Transverse colon (tissue), 4 donors: ENCODE measurements at regions not wholly inside any gene's neighbourhood (a gene's known extent, or its start where the extent isn't known, plus 50 kb on each side); places are given as distances from the start of the nearest gene placed in this dataset.

ENCODE experiments used
- DNase-seq: peaks from one replicate; pipeline ENCODE4 v3.0.0-alpha.2; 2019
- H3K27ac ChIP-seq, 4 donors: fragments of 200-600 bp; sonication (generic); 2 replicates each; pipeline ENCODE4 v1.5.1; 2016 to 2018; ENCODE audit warnings: inconsistent platforms in 4 of 4
- H3K27me3 ChIP-seq: fragments of 200-600 bp; sonication (generic); 2 replicates; pipeline ENCODE4 v1.5.1; 2017; ENCODE audit warnings: inconsistent platforms
- H3K36me3 ChIP-seq, 4 donors: fragments of 200-600 bp; sonication (generic); 2 replicates each; pipeline ENCODE4 v1.5.1; 2017 to 2019; ENCODE audit warnings: inconsistent platforms in 4 of 4
- H3K4me1 ChIP-seq, 4 donors: fragments of 200-600 bp; sonication (generic); 2 replicates each; pipeline ENCODE4 v1.5.1; 2017 to 2020; ENCODE audit warnings: inconsistent platforms in 4 of 4
- H3K4me3 ChIP-seq, 4 donors: fragments of 200-600 bp; sonication (generic); 1 replicate in 1 of 4; 2 replicates in 3 of 4; pipeline versions ENCODE4 v1.5.1 to v1.6.1; 2017 to 2019; ENCODE audit warnings: inconsistent platforms in 4 of 4
- H3K9me3 ChIP-seq, 2 donors: fragments of 200-600 bp; sonication (generic); 2 replicates each; pipeline ENCODE4 v1.5.1; 2017 to 2019; ENCODE audit warnings: inconsistent platforms in 2 of 2
- CTCF ChIP-seq, 5 experiments: fragments of 200-600 bp in 3 of 5; fragments of 450-650 bp in 2 of 5; sonication (generic) in 3 of 5; IDR thresholded peaks; 1 replicate in 2 of 5; 2 replicates in 3 of 5; pipeline ENCODE4 v1.5.1; 2016 to 2017; ENCODE audit warnings: antibody characterized with exemption in 5 of 5, inconsistent platforms in 3 of 5, mild to moderate bottlenecking in 2 of 5, moderate library complexity in 1 of 5
- EP300 ChIP-seq: sonication (generic); formaldehyde crosslinking; IDR thresholded peaks from one replicate; pipeline ENCODE4 v1.6.1; 2017; ENCODE audit warnings: antibody characterized with exemption, low read depth
- POLR2A ChIP-seq: fragments of 450-650 bp; IDR thresholded peaks from one replicate; pipeline ENCODE4 v1.6.1; 2016; ENCODE audit warnings: antibody characterized with exemption, mild to moderate bottlenecking, moderate library complexity
- POLR2AphosphoS5 ChIP-seq, 3 donors: sonication (generic); formaldehyde crosslinking; IDR thresholded peaks; one replicate each; pipeline ENCODE4 v1.6.1; 2016; ENCODE audit warnings: antibody characterized with exemption in 3 of 3
- WGBS, 2 donors: methylation state at CpG; one replicate each; pipeline ENCODE4 v1.1.5; 2018; ENCODE audit warnings: low coverage in 1 of 2; 5-methylcytosine and 5-hydroxymethylcytosine counted together
- in situ Hi-C, 4 donors: fragments of 200-750 bp; cut with MboI; loops; one replicate each; pipeline versions ENCODE4 v1.15.0 to v1.15.1; 2017; ENCODE audit warnings: low sequenced_read_pairs in 3 of 4, low pct_ligation_motif_present in 1 of 4, low pct_unique_long_range_greater_than_20kb in 1 of 4
- intact Hi-C: fragments of 100-400 bp; cut with DNase I; formaldehyde crosslinking; loops from one replicate; pipeline ENCODE4 v1.15.1; 2023; ENCODE audit warnings: low total_unique reads

GRCh38 chr12:28063355-28063880 lies 90.9 kb upstream of the PTHLH start:
- Histone ChIP-seq H3K27me3 (no peaks in the 10 kb centered on the region), H3K27ac (no peak overlapping the region), H3K36me3 (no peaks in the 10 kb centered on the region), H3K4me3 (no peak overlapping the region), H3K4me1 (no peaks in the 10 kb centered on the region), H3K9me3 (no peaks in the 10 kb centered on the region)
- intact Hi-C loops, result no loop called here
- 76 to 80% methylated on average over 2 of the region's 2 CpGs for WGBS, 2 donors
- no peak for DNase-seq
- no peak for TF ChIP-seq POLR2A
- no peak for TF ChIP-seq CTCF (IDR thresholded peaks at IDR 0.05)
- no peak for TF ChIP-seq EP300
- TF ChIP-seq POLR2AphosphoS5 (IDR thresholded peaks at IDR 0.05), result no peak
- in situ Hi-C loops, result no loop called here

- no peak for DNase-seq
- WGBS, 2 donors, result 63 to 74% methylated on average over 2 of the region's 2 CpGs
- Histone ChIP-seq H3K4me1 (no peaks in the 10 kb centered on the region), H3K27me3 (no peaks in the 10 kb centered on the region), H3K36me3 (no peaks in the 10 kb centered on the region), H3K27ac (no peak overlapping the region), H3K4me3 (no peak overlapping the region), H3K9me3 (no peaks in the 10 kb centered on the region)
- in situ Hi-C loops, result no loop called here
- TF ChIP-seq EP300, result no peak
- no peak for TF ChIP-seq POLR2A
- TF ChIP-seq CTCF (IDR thresholded peaks at IDR 0.05), result no peak
- no peak for TF ChIP-seq POLR2AphosphoS5 (IDR thresholded peaks at IDR 0.05)
- intact Hi-C loops, result no loop called here
These were observed 92.8 kb upstream of the PTHLH start for GRCh38 chr12:28065374-28065773.

- H3K27me3 ChIP-seq, result no peaks in the 10 kb centered on the region
- no peak overlapping the region for H3K4me3 ChIP-seq
- no peaks in the 10 kb centered on the region for H3K4me1 ChIP-seq
- intact Hi-C loops (no loop called here), in situ Hi-C loops (no loop called here)
- H3K36me3 ChIP-seq, result no peaks in the 10 kb centered on the region
- H3K27ac ChIP-seq, result no peak overlapping the region
- WGBS, 2 donors, result 59 to 60% methylated on average over 1 of the region's 1 CpG
- no peak for DNase-seq
- TF ChIP-seq POLR2A (no peak), CTCF (IDR thresholded peaks at IDR 0.05) (no peak), EP300 (no peak), POLR2AphosphoS5 (IDR thresholded peaks at IDR 0.05) (no peak)
- no peaks in the 10 kb centered on the region for H3K9me3 ChIP-seq
These were observed 93.5 kb upstream of the PTHLH start for GRCh38 chr12:28065889-28066630.

- DNase-seq, result no peak
- intact Hi-C loops, result no loop called here
- no peak for TF ChIP-seq CTCF (IDR thresholded peaks at IDR 0.05)
- TF ChIP-seq POLR2AphosphoS5 (IDR thresholded peaks at IDR 0.05), result no peak
- TF ChIP-seq POLR2A, result no peak
- no peak for TF ChIP-seq EP300
- Histone ChIP-seq H3K36me3 (no peaks in the 10 kb centered on the region), H3K9me3 (no peaks in the 10 kb centered on the region), H3K27me3 (no peaks in the 10 kb centered on the region), H3K4me3 (no peak overlapping the region), H3K4me1 (no peaks in the 10 kb centered on the region), H3K27ac (no peak overlapping the region)
- 92 to 95% methylated on average over 1 of the region's 1 CpG for WGBS, 2 donors
- in situ Hi-C loops, result no loop called here
These were observed 94.3 kb upstream of the PTHLH start for GRCh38 chr12:28066879-28067278.
